GM12878 (cell line): ENCODE measurements at regions not wholly inside any gene's neighbourhood (a gene's known extent, or its start where the extent isn't known, plus 50 kb on each side); places are given as distances from the start of the nearest gene placed in this dataset.

Experiments used
- ATAC-seq: fragments of 200-7000 bp; cut with Tn5 transposase; 3 replicates; pipeline ENCODE4 v1.9.1; 2020; ENCODE audit warnings: mild to moderate bottlenecking, moderate library complexity
- BruUV-seq: library from RNA; stranded (reverse); fragments of 400-500 nt; replicated peaks from 2 replicates; lab custom pipeline; 2021; lab: Mats Ljungman, UMichigan
- CTCF ChIA-PET: fragments of 300-600 bp; sonication (Branson Sonifier 250); formaldehyde crosslinking; extraction: SDS; loops from one replicate; lab custom pipeline; 2021; ENCODE audit warnings: inconsistent platforms; lab: Yijun Ruan, JAX
- POLR2A ChIA-PET: fragments of 350-600 bp; formaldehyde crosslinking; extraction: SDS; loops from one replicate; lab custom pipeline; 2021; ENCODE audit warnings: inconsistent platforms; lab: Charles Lee
- RAD21 ChIA-PET: fragments of 300-600 bp; sonication (Branson Sonifier 250); formaldehyde crosslinking; loops from one replicate; lab custom pipeline; 2023; ENCODE audit warnings: antibody characterized with exemption; ENCODE audit not compliant: unreplicated experiment; lab: Charles Lee
- SMC1A ChIA-PET: fragments of 300-600 bp; sonication (Branson Sonifier 250); formaldehyde crosslinking; loops from one replicate; lab custom pipeline; 2023; ENCODE audit not compliant: unreplicated experiment, uncharacterized antibody; lab: Charles Lee
- DNase-seq: peaks from one replicate; pipeline ENCODE4 v3.0.0-alpha.2; 2011; ENCODE audit warnings: low read depth, low spot score
- FAIRE-seq: peaks from 3 replicates; lab custom pipeline; 2011; peaks lifted over from hg19 to GRCh38; lab: Jason Lieb, UNC
- H2AFZ ChIP-seq: 2 replicates; pipeline ENCODE4 v1.6.0; 2011; ENCODE audit warnings: low read depth, low read length, control low read depth; ENCODE audit not compliant: control insufficient read depth
- H3K27ac ChIP-seq: 2 replicates; pipeline ENCODE4 v1.5.1; 2011; ENCODE audit warnings: control low read depth; ENCODE audit not compliant: control insufficient read depth, insufficient read depth
- H3K27me3 ChIP-seq, 2 experiments: replicated peaks in 1 of 2; 2 replicates each; pipeline versions ENCODE4 v1.6.0 to v1.6.1; 2011; ENCODE audit warnings: low read length in 1 of 2; ENCODE audit not compliant: control insufficient read depth in 2 of 2, insufficient read depth in 2 of 2
- H3K36me3 ChIP-seq, 2 experiments: 2 replicates each; pipeline ENCODE4 v1.5.1; 2011; ENCODE audit warnings: low read length in 1 of 2; ENCODE audit not compliant: control insufficient read depth in 2 of 2, insufficient read depth in 2 of 2
- H3K4me1 ChIP-seq: 2 replicates; pipeline ENCODE4 v1.6.1; 2011; ENCODE audit warnings: mild to moderate bottlenecking, low read length, moderate library complexity, mixed read lengths; ENCODE audit not compliant: control insufficient read depth, insufficient read depth
- H3K4me2 ChIP-seq: 2 replicates; pipeline ENCODE4 v1.6.0; 2011; ENCODE audit warnings: control low read depth; ENCODE audit not compliant: control insufficient read depth, insufficient read depth
- H3K4me3 ChIP-seq: fragments of 200-600 bp; sonication (generic); 2 replicates; pipeline ENCODE4 v1.5.1; 2016
- H3K79me2 ChIP-seq: 2 replicates; pipeline ENCODE4 v1.6.0; 2011; ENCODE audit warnings: low read length; ENCODE audit not compliant: control insufficient read depth, insufficient read depth
- H3K9ac ChIP-seq: 2 replicates; pipeline ENCODE4 v1.8.0; 2011; ENCODE audit warnings: low read length, control low read depth, mixed read lengths; ENCODE audit not compliant: control insufficient read depth, insufficient read depth
- H3K9me3 ChIP-seq: replicated peaks from 3 replicates; pipeline ENCODE4 v1.5.1; 2011; ENCODE audit warnings: mild to moderate bottlenecking, low read length; ENCODE audit not compliant: control insufficient read depth, insufficient read depth
- H4K20me1 ChIP-seq: 2 replicates; pipeline ENCODE4 v1.6.0; 2011; ENCODE audit not compliant: control insufficient read depth, insufficient read depth
- CBX3 ChIP-seq: fragments of 200-600 bp; sonication (generic); IDR thresholded peaks from 2 replicates; pipeline ENCODE4 v1.6.1; 2016; ENCODE audit warnings: low read depth, borderline replicate concordance
- CEBPZ ChIP-seq: fragments of 150-350 bp; IDR thresholded peaks from 2 replicates; pipeline ENCODE4 v1.6.1; 2016; ENCODE audit warnings: low read depth, low read length
- CREB1 ChIP-seq: IDR thresholded peaks from 2 replicates; pipeline ENCODE4 v1.6.1; 2012; ENCODE audit warnings: low read depth, mild to moderate bottlenecking, inconsistent platforms
- EED ChIP-seq: sonication (generic); IDR thresholded peaks from 2 replicates; pipeline ENCODE4 v1.6.1; 2016; ENCODE audit warnings: antibody characterized with exemption, low read depth
- HDAC6 ChIP-seq: fragments of 200-600 bp; sonication (generic); IDR thresholded peaks from one replicate; pipeline ENCODE4 v1.8.0; 2017; ENCODE audit warnings: antibody characterized with exemption; ENCODE audit not compliant: unreplicated experiment
- KLF5 ChIP-seq: fragments of 450-650 bp; IDR thresholded peaks from 2 replicates; pipeline ENCODE4 v1.6.1; 2014; ENCODE audit warnings: mild to moderate bottlenecking; ENCODE audit not compliant: partially characterized antibody
- MXI1 ChIP-seq: fragments of 150-350 bp; IDR thresholded peaks from 2 replicates; pipeline ENCODE4 v1.6.1; 2011; ENCODE audit warnings: low read depth, mild to moderate bottlenecking, inconsistent platforms, low read length, improper control_type of control experiment
- PML ChIP-seq: IDR thresholded peaks from 2 replicates; pipeline ENCODE4 v1.6.1; 2012; ENCODE audit warnings: low read length, inconsistent platforms
- POLR2AphosphoS5 ChIP-seq: IDR thresholded peaks from 2 replicates; pipeline ENCODE4 v1.6.1; 2011; ENCODE audit warnings: mild to moderate bottlenecking, low read length, inconsistent platforms
- RCOR1 ChIP-seq: conservative IDR thresholded peaks from 2 replicates; pipeline ENCODE4 v1.6.1; 2012; ENCODE audit warnings: low read depth, low read length, improper control_type of control experiment
- RUNX3 ChIP-seq: IDR thresholded peaks from 2 replicates; pipeline ENCODE4 v1.6.1; 2012; ENCODE audit warnings: low read length, inconsistent platforms
- SMC3 ChIP-seq: IDR thresholded peaks from 2 replicates; pipeline ENCODE4 v1.6.1; 2011; ENCODE audit warnings: low read length, improper control_type of control experiment, borderline replicate concordance
- SP1 ChIP-seq: IDR thresholded peaks from one replicate; pipeline ENCODE4 v1.6.1; 2011; ENCODE audit warnings: low read depth, low read length
- SPI1 ChIP-seq: IDR thresholded peaks from 2 replicates; pipeline ENCODE4 v1.6.1; 2011; ENCODE audit warnings: low read depth, mild to moderate bottlenecking, low read length, moderate library complexity, borderline replicate concordance; ENCODE audit not compliant: insufficient read depth
- WRNIP1 ChIP-seq: IDR thresholded peaks from 2 replicates; pipeline ENCODE4 v1.6.1; 2011; ENCODE audit warnings: low read depth, low read length, improper control_type of control experiment, borderline replicate concordance
- ZBTB4 ChIP-seq: fragments of 450-650 bp; formaldehyde crosslinking; IDR thresholded peaks from 2 replicates; pipeline ENCODE4 v1.4.0; 2022; ENCODE audit warnings: mild to moderate bottlenecking, moderate library complexity
- ZZZ3 ChIP-seq: IDR thresholded peaks from 2 replicates; pipeline ENCODE4 v1.6.1; 2011; ENCODE audit warnings: low read depth; ENCODE audit not compliant: control insufficient read depth, insufficient read length
- WGBS: methylation state at CpG from one replicate; pipeline ENCODE4 v1.1.6; 2016; ENCODE audit warnings: low lambda C conversion rate; ENCODE audit not compliant: insufficient replicate concordance, insufficient coverage; ENCODE audit errors: missing lambda C conversion rate; 5-methylcytosine and 5-hydroxymethylcytosine counted together
- in situ Hi-C: fragments of 300-500 bp; cut with MboI; formaldehyde crosslinking; loops from 9 replicates; pipeline ENCODE4 v1.14.3; 2018; ENCODE audit warnings: mixed read lengths
- intact Hi-C: fragments of 100-400 bp; cut with micrococcal nuclease; formaldehyde crosslinking; loops from one replicate; pipeline ENCODE4 v1.14.2; 2022; ENCODE audit not compliant: unreplicated experiment
- TF ChIP-seq, protein P1 (sequence below): IDR thresholded peaks from 2 replicates; pipeline ENCODE4 v1.6.1; 2012; ENCODE audit warnings: low read depth, low read length, improper control_type of control experiment

DNA sequence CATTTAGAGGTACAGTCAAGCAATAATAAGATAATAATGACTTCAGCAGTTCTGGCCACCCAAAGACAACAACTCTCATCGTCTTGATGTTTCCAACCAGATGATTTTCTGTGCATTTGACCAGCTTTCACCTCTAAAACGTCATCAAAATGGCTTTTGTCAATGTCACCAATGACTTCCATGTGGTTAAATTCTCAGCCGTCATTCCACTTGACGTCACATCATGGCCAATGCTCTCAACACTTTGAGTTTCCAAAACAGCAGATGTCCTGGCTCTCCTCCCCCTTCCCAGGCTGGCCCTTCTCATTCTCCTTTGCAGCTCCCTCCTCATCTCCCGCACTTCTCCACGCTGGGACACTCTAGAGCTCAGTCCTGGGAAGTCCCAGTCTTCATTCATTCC is 258.3 kb downstream of the BCL2 start:
- DNase-seq: no peak
- TF ChIP-seq SMC3 (no peak), ZZZ3 (no peak), MXI1 (no peak), PML (no peak), SP1 (no peak), CREB1 (no peak), EED (no peak), RUNX3 (no peak), CEBPZ (no peak), POLR2AphosphoS5 (no peak), ZBTB4 (CRISPR knock-in tag) (no peak), HDAC6 (no peak), KLF5 (no peak), SPI1 (no peak), RCOR1 (no peak), WRNIP1 (no peak), CBX3 (no peak)
- TF ChIP-seq, protein P1, sequence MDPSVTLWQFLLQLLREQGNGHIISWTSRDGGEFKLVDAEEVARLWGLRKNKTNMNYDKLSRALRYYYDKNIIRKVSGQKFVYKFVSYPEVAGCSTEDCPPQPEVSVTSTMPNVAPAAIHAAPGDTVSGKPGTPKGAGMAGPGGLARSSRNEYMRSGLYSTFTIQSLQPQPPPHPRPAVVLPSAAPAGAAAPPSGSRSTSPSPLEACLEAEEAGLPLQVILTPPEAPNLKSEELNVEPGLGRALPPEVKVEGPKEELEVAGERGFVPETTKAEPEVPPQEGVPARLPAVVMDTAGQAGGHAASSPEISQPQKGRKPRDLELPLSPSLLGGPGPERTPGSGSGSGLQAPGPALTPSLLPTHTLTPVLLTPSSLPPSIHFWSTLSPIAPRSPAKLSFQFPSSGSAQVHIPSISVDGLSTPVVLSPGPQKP: no peak
- no peak overlapping the region for H3K4me3 ChIP-seq
- no peaks in the 10 kb centered on the region for H3K79me2 ChIP-seq
- SMC1A ChIA-PET: interaction anchor here (1.2 to 1.9 kb wide), 2 partner anchors 12 to 14 kb away, joined by 4 to 6 read pairs; no protein-coding TSS in a partner anchor
- in situ Hi-C loops: no loop called here
- H3K4me2 ChIP-seq: no peak overlapping the region
- FAIRE-seq: no peak
- no peaks in the 10 kb centered on the region for H3K27me3 ChIP-seq
- no peaks in the 10 kb centered on the region for H3K4me1 ChIP-seq
- H3K27ac ChIP-seq: no peak overlapping the region
- no TSS peak for BruUV-seq
- CTCF ChIA-PET: interaction anchor here (0.6 kb wide), 1 partner anchor 20 kb away, joined by 4 read pairs; no protein-coding TSS in a partner anchor
- POLR2A ChIA-PET: interaction anchor here (1.5 kb wide), 1 partner anchor 9 kb away, joined by 3 read pairs; no protein-coding TSS in a partner anchor
- H4K20me1 ChIP-seq: no peaks in the 10 kb centered on the region
- no peak overlapping the region for H3K9ac ChIP-seq
- 68% methylated on average over 6 of the region's 6 CpGs for WGBS
- ATAC-seq: no peak
- no peaks in the 10 kb centered on the region for H3K36me3 ChIP-seq
- RAD21 ChIA-PET: interaction anchor here (1.5 kb wide), 1 partner anchor 12 kb away, joined by 4 read pairs; no protein-coding TSS in a partner anchor
- intact Hi-C loops: no loop called here
- no peaks in the 10 kb centered on the region for H3K9me3 ChIP-seq
- no peak overlapping the region for H2AFZ ChIP-seq
